Neural progenitor cell (in vitro differentiated cells): ENCODE measurements at regions not wholly inside any gene's neighbourhood (a gene's known extent, or its start where the extent isn't known, plus 50 kb on each side); places are given as distances from the start of the nearest gene placed in this dataset.

Experiments used
- DNase-seq: peaks from one replicate; pipeline ENCODE4 v3.0.0-alpha.2; 2016; ENCODE audit warnings: low spot score
- H2AFZ ChIP-seq: fragments of 200-600 bp; sonication (generic); replicated peaks from 2 replicates; pipeline ENCODE4 v1.6.1; 2016; ENCODE audit warnings: antibody characterized with exemption
- H3F3A ChIP-seq: fragments of 200-600 bp; sonication (generic); 2 replicates; pipeline ENCODE4 v1.6.1; 2016; ENCODE audit warnings: antibody characterized with exemption, low read depth
- H3K27ac ChIP-seq: fragments of 200-600 bp; sonication (generic); 2 replicates; pipeline ENCODE4 v1.5.1; 2016; ENCODE audit warnings: mild to moderate bottlenecking
- H3K27me3 ChIP-seq: fragments of 200-600 bp; sonication (generic); 2 replicates; pipeline ENCODE4 v1.6.1; 2016; ENCODE audit warnings: mild to moderate bottlenecking, moderate library complexity
- H3K36me3 ChIP-seq: fragments of 200-600 bp; sonication (generic); 2 replicates; pipeline ENCODE4 v1.5.1; 2016
- H3K4me1 ChIP-seq: fragments of 200-600 bp; sonication (generic); 2 replicates; pipeline ENCODE4 v1.6.1; 2016; ENCODE audit warnings: mixed run types
- H3K4me2 ChIP-seq: fragments of 200-600 bp; sonication (generic); 2 replicates; pipeline ENCODE4 v1.6.1; 2016
- H3K4me3 ChIP-seq: fragments of 200-600 bp; sonication (generic); 2 replicates; pipeline ENCODE4 v1.5.1; 2016
- H3K79me2 ChIP-seq: fragments of 200-600 bp; sonication (generic); 2 replicates; pipeline ENCODE4 v1.6.1; 2016; ENCODE audit warnings: low read depth
- H3K9ac ChIP-seq: fragments of 200-600 bp; sonication (generic); 2 replicates; pipeline ENCODE4 v1.6.1; 2016
- H3K9me3 ChIP-seq: fragments of 200-600 bp; sonication (generic); 2 replicates; pipeline ENCODE4 v1.5.1; 2016; ENCODE audit warnings: low read depth
- H4K20me1 ChIP-seq: fragments of 200-600 bp; sonication (generic); 2 replicates; pipeline ENCODE4 v1.6.1; 2016; ENCODE audit warnings: low read depth
- H3K27ac Mint-ChIP-seq: 3 replicates; pipeline ENCODE4 v1.8.0; 2021; ENCODE audit warnings: mixed read lengths
- H3K27me3 Mint-ChIP-seq: 2 replicates; pipeline ENCODE4 v1.8.0; 2022; ENCODE audit warnings: low read depth, mild to moderate bottlenecking, inconsistent platforms, moderate library complexity, mixed read lengths; ENCODE audit not compliant: insufficient read depth
- H3K36me3 Mint-ChIP-seq: 3 replicates; pipeline ENCODE4 v1.8.0; 2021; ENCODE audit warnings: mixed read lengths
- H3K4me1 Mint-ChIP-seq: 3 replicates; pipeline ENCODE4 v1.8.0; 2021; ENCODE audit warnings: mixed read lengths
- H3K4me3 Mint-ChIP-seq: 3 replicates; pipeline ENCODE4 v1.8.0; 2021; ENCODE audit warnings: mild to moderate bottlenecking, moderate library complexity, mixed read lengths
- H3K9me3 Mint-ChIP-seq: 3 replicates; pipeline ENCODE4 v1.8.0; 2020; ENCODE audit warnings: mixed read lengths
- CTCF ChIP-seq: fragments of 200-600 bp; sonication (generic); IDR thresholded peaks from 2 replicates; pipeline ENCODE4 v1.5.1; 2017; ENCODE audit warnings: antibody characterized with exemption, mild to moderate bottlenecking
- EZH2 ChIP-seq: fragments of 200-600 bp; sonication (generic); IDR thresholded peaks from 2 replicates; pipeline ENCODE4 v1.6.1; 2017; ENCODE audit warnings: antibody characterized with exemption, mild to moderate bottlenecking, moderate library complexity
- EZH2phosphoT487 ChIP-seq: fragments of 200-600 bp; sonication (generic); IDR thresholded peaks from 2 replicates; pipeline ENCODE4 v1.6.1; 2017; ENCODE audit warnings: antibody characterized with exemption

DNA sequence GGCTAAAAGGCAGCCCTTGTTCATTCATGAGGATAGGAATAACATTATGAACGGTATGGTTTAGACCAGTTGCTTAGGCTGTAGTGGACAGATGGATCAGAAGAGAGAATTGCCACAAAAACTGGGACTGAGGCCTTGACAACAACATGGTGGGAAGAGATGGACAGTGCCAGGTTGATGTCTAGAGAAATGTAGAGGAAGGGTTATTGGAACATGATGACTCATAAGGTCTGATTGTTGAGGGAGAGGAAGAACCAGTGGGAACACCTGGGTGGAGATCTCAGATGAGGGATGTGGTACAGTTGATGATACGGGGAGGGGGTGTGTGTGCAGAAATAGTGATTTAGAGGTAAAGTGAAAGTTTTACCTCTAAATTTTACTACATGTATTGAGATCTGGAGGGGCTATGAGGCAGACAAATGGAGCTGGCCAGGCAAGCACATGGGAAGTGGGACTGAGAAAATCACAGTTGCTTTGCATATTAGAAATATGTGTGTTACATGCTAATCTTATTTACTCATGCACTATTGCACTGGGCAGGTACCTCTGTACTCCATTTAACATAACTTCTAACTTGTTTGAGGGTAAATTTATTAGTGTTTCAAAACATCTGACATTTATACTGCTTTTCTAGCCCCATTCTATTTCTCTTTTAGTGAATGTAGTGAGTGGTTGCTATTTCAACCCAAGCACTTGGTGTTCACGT is 65.6 kb downstream of the PLCE1 start:
- no peaks in the 10 kb centered on the region for H4K20me1 ChIP-seq
- no peaks in the 10 kb centered on the region for H3F3A ChIP-seq
- DNase-seq = no peak
- no peak overlapping the region for H2AFZ ChIP-seq
- Mint-ChIP-seq H3K4me1 (no peaks in the 10 kb centered on the region), H3K4me3 (no peak overlapping the region), H3K36me3 (no peaks in the 10 kb centered on the region), H3K27ac (no peak overlapping the region), H3K9me3 (no peaks in the 10 kb centered on the region), H3K27me3 (no peaks in the 10 kb centered on the region)
- no peaks in the 10 kb centered on the region for H3K27me3 ChIP-seq
- H3K4me2 ChIP-seq = no peak overlapping the region
- no peak overlapping the region for H3K9ac ChIP-seq
- H3K9me3 ChIP-seq = no peaks in the 10 kb centered on the region
- no peaks in the 10 kb centered on the region for H3K4me1 ChIP-seq
- H3K27ac ChIP-seq = no peak overlapping the region
- H3K36me3 ChIP-seq = no peaks in the 10 kb centered on the region
- H3K4me3 ChIP-seq = no peak overlapping the region
- TF ChIP-seq EZH2phosphoT487 = no peak
- no peak for TF ChIP-seq EZH2
- TF ChIP-seq CTCF = no peak
- H3K79me2 ChIP-seq = no peaks in the 10 kb centered on the region

DNA sequence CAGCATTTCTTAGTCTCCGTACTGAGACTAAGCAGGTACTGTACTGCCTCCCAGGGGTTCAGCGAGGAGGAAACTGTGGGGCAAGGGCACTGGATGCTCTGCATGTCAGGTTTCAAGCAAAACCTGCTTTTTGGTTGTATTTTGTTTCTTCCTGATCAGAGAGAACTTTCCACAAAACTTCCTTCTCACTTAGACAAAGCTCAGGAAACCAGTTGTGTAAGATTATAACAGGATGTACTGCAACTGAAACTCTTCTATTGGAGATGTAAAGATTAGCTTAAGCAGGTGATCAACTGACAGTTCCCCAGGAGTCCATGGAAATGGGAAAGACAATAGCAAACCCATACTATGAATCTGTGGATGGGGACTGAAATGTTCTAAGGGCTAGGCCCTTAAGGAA is 67.3 kb downstream of the PLCE1 start:
- Histone ChIP-seq H3K36me3 (no peaks in the 10 kb centered on the region), H3K4me1 (no peaks in the 10 kb centered on the region), H2AFZ (no peak overlapping the region), H3K4me2 (no peak overlapping the region), H3K9ac (no peak overlapping the region), H3K4me3 (no peak overlapping the region), H3K27me3 (no peaks in the 10 kb centered on the region), H3K79me2 (no peaks in the 10 kb centered on the region), H3K9me3 (no peaks in the 10 kb centered on the region), H3K27ac (no peak overlapping the region), H4K20me1 (peaks cover 9% of the 10 kb centered on the region), H3F3A (no peaks in the 10 kb centered on the region)
- no peak overlapping the region for H3K27ac Mint-ChIP-seq
- no peaks in the 10 kb centered on the region for H3K36me3 Mint-ChIP-seq
- no peak overlapping the region for H3K4me3 Mint-ChIP-seq
- DNase-seq = no peak
- no peaks in the 10 kb centered on the region for H3K4me1 Mint-ChIP-seq
- no peak for TF ChIP-seq CTCF
- TF ChIP-seq EZH2phosphoT487 = no peak
- no peak for TF ChIP-seq EZH2
- no peaks in the 10 kb centered on the region for H3K27me3 Mint-ChIP-seq
- H3K9me3 Mint-ChIP-seq = no peaks in the 10 kb centered on the region

- DNase-seq = no peak
- H3K9ac ChIP-seq = no peak overlapping the region
- H3K27ac Mint-ChIP-seq = no peak overlapping the region
- peaks cover 9% of the 10 kb centered on the region for H4K20me1 ChIP-seq
- no peak overlapping the region for H3K4me2 ChIP-seq
- H3F3A ChIP-seq = no peaks in the 10 kb centered on the region
- H3K27ac ChIP-seq = no peak overlapping the region
- H3K9me3 ChIP-seq = no peaks in the 10 kb centered on the region
- no peak overlapping the region for H3K4me3 ChIP-seq
- no peaks in the 10 kb centered on the region for H3K9me3 Mint-ChIP-seq
- no peak for TF ChIP-seq CTCF
- TF ChIP-seq EZH2phosphoT487 = no peak
- no peak for TF ChIP-seq EZH2
- no peaks in the 10 kb centered on the region for H3K27me3 Mint-ChIP-seq
- H3K4me1 ChIP-seq = no peaks in the 10 kb centered on the region
- H3K79me2 ChIP-seq = no peaks in the 10 kb centered on the region
- no peaks in the 10 kb centered on the region for H3K27me3 ChIP-seq
- H3K4me1 Mint-ChIP-seq = no peaks in the 10 kb centered on the region
- H3K36me3 Mint-ChIP-seq = no peaks in the 10 kb centered on the region
- H3K4me3 Mint-ChIP-seq = no peak overlapping the region
- H3K36me3 ChIP-seq = no peaks in the 10 kb centered on the region
- no peak overlapping the region for H2AFZ ChIP-seq
Measured at GRCh38 chr10:94062611-94063010, 68.9 kb downstream of the PLCE1 start.
